GM18867 (cell line): ENCODE measurements at regions not wholly inside any gene's neighbourhood (a gene's known extent, or its start where the extent isn't known, plus 50 kb on each side); places are given as distances from the start of the nearest gene placed in this dataset.

Experiments
- ATAC-seq: cut with Tn5 transposase; IDR thresholded peaks from one replicate; pipeline ENCODE4 v1.9.1; 2021; ENCODE audit warnings: mild to moderate bottlenecking, moderate library complexity; ENCODE audit not compliant: unreplicated experiment

DNA sequence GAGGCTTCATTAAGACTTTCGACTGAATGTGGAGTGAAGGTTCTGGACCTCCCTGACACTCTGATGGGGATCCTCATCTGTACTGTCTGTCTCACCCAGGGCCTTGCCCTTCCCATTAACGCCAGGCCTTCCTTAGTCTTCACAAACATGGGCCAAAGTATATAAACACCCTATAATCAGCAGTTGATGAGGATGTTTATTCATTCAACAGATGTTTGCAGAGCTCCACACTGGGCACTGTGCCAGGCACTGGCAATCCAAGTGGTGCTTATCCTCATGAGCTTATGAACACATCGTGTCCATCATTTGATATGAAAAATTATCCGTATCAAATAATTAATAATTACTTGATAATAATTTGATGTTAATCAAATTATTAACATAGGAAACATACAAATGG is 454.4 kb downstream of the FUT8 start:
- no peak for ATAC-seq

DNA sequence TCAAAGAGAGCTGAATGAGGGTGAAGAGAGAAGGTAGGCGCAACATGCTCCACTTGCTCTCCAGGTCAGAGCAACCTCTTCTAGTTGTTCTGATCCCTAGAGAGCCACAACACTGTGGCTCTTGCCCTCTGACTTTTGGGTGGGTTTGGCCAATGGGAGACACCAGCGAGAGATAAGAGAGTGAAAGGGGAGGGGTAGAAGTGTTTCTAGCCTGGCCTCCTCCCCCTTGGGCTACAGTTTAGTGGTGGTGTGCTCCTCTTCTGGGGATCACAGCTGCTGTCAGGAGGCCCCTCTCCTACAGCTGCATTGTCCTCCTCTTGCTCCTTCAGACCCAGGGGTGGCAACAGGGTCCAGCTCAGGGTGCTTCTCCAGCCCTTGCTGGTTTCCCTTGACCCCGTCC is 454.8 kb downstream of the FUT8 start:
- no peak for ATAC-seq

DNA sequence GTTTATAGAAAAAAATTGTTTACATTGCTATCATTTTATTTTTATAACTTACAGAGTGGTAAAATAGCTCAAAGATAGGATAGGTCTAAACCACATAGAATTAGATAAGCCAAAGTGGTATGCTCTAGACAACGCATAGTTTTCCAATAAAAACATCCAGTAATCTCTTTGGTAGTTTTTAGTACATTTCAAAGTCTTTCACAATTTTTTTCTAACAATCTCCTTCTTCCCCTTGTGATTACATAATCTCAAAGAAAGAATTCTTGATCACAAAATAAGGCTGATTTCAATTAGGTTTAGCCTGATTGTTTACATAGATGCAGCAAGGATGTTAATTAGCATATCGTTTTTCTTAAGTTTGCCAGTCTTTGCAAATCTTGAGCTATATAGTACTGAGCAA is 460.0 kb downstream of the FUT8 start:
- no peak for ATAC-seq

DNA sequence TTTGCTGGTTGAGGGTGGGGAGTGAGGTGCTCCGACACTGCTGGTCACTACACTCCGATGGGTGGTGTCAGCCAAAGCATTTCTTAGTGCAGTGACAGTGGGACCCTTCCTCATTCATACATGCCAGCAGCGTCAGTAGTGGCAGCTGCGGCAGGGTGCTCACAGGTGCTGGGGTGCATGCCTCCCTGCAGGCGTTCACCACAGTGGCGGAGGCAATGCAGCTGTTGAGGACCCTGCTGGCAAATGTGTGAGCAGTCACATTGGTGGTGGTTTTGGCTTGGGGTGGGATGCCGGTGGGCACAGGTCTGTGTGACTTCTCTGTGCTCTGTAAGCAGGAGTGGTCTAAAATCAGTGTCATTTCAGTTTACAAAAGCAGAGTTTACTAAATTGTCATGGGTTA is 464.6 kb downstream of the FUT8 start:
- no peak for ATAC-seq

DNA sequence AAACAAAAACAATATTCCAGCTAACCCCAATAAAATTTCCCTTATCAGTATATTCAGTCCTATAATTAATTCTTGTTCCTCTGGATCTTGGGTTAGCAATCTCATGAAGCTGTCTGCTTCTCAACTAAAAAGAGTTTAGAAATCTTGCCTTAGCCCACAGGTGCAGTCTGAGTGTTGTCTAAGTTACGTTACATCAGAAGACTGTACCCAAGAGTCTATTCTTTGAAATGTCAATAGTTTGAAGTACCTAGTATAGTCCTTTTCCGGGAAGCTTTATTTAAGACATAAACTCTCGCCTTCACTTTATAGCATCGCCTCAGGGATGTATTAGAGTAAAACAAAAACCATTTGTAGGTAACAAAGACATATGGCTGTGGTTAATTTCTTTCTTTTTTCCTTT is 465.1 kb downstream of the FUT8 start:
- no peak for ATAC-seq

DNA sequence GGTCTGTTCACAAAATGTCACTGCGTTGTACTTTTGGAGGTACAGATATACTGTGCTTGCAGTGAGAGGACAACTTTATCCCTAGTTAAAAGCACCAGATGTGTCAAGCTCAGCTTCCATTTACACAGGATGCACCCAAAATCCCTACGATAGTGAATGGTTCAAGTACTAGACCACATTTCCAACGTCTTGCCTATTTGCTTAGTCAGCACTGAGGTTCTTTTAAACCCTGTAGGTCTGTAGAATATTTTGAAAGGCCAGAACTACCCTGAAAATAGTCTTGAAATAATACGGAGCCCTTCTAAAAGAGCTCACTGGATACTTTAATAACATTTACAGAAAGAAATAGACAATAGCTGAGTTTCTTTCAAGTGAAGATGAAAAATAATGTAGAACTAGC is 466.1 kb downstream of the FUT8 start:
- no peak for ATAC-seq

DNA sequence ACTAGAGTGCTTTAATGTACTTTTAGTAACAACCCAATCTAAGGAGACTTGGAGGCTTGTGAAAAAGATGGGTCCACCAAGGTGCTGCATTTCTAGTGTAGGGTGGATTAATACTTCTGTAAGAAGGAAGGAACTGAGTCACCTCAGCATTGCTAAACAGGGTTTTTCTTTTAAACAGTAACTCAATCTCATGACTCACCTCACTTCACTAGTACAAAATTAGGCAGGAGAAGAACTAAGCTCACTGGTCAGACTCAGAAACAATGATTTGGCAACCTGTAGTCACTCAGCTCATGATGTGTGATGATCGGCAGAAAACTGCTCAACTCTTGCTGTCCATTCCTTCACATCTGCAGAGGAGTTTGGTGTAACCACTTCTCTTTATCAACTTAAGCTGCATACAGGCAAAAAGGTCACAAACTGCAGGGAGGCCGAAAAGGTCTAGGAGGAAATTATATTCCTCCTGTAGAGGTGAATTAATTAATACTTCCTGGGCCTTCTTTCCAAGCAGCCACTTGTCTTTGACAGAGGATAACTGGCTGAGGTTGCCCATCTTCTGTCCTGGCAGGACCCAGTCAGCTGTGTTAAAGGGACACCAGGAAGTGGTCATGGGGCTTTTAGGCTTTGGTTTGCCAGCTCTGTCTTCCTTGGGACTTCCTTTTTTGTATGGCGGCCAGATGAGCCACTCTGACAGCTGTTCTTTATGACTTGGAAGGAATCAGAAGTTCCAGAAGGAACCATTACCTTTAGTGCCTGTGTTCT is 466.9 kb downstream of the FUT8 start:
- no peak for ATAC-seq

DNA sequence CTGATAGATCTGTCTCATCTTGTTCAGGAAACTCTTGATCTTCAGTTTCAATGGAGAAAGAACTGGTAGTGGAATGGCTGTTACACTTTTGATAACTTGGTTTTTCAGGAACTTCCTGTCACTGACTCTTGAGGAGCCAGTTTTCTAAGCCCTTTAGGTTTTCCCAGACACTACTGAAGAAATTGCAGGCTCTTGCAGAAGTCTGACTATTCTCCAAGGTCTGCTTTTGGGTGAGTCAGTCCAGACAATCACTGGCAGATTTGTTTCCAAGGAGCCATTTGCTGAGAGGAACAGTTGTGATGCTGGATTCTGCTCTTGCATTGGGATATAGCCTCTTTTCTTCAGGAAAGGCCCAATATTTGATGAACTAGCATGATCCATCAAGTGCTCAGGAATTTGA is 468.0 kb downstream of the FUT8 start:
- ATAC-seq: no peak

DNA sequence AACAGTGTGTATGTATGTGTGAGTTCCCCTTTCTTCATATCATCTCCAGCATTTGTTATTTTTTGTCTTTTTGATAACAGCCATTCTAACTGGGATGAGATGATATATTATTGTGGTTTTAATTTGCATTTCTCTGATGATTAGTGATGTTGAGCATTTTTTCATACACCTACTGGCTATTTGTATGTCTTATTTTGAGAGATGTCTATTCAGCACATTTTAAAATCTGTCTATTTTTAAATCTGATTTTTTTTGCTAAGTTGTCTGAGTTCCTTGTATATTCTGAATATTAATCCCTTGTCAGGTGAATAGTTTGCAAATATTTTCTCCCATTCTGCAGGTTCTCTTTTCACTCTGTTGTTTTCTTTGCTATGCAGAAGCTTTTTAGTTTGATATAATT is 469.1 kb downstream of the FUT8 start:
- ATAC-seq: no peak

DNA sequence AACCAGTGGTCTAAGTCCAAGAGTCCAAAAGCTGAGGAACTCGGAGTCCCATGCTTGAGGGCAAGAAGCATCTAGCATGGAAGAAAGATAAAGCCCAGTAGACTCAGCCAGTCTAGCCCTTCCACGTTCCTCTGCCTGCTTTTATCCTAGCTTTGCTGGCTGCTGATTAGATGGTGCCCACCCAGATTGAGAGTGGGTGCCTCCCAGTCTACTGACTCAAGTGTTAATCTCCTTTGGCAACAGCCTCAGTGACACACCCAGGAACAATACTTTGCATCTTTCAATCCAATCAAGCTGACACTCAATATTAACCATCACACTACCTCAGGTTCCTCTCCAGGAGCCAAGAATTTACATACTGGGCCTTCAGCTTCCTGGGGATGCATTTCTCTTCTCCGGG is 476.1 kb downstream of the FUT8 start:
- no peak for ATAC-seq

DNA sequence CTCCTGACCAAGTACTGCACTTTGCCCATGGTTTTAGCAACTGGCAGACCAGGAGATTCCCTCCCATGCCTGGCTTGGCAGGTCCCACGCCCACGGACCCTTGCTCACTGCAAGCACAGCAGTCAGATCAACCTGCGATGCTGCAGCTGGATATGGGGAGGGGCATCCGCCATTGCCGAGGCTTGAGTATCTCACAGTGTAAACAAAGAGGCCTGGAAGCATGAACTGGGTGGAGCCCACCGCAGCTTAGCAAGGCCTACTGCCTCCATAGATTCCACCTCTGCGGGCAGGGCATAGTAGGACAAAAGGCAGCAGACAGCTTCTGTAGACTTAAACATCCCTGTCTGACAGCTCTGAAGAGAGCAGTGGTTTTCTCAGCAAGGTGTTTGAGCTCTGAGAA is 479.8 kb downstream of the FUT8 start:
- ATAC-seq: no peak

DNA sequence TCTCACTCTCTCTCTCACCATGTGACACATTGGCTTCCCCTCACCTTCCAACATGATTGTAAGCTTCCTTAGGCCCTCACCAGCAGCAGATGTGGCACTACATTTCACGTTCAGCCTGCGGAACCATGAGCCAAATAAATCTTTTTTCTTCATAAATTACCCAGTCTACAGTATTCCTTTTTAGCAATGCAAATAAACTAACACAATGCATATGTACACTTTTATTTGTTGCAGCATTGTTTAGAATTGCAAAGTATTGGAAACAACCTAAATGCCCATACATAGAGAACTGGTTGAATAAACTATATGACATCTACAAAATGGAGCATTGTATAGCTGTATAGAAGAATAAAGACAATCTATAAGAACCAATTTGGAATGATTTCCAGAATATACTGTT is 487.6 kb downstream of the FUT8 start:
- ATAC-seq: no peak

DNA sequence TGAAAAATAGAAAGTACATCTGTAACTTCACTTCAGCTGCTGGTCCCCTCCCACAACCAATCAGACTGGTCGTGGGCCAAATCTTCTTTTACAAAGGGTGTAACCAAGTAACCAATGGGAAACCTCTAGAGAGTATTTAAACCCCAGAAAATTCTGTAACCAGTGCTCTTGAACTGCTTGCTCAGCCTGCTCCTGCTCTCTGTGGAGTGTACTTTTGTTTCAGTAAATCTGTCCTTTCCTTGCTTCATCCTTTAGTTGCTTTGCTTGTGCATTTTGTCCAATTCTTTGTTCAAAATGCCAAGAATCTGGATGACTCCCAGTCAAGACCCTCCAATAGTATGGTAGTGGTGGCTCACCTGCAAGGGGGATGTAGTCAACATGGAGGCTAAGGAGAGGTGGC is 489.1 kb downstream of the FUT8 start:
- ATAC-seq: no peak

DNA sequence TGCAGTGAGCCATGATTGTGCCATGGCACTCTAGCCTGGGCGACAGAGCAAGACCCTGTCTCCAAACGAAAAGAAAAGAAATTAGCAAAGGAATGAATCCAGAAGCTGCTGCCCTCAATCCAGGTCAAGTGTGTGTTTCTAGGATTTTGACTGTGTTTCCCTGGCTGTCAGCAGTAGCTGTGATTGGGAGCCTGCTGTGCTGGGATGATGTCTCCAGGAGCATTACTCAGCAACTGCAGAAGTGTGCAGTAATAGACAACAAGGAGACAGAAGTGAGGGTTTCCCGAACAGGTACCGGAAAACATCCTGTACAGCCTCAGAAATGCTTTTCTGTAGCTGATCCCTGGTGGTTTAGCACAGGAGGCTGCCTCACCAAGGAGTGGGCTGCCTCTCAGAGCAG is 492.5 kb downstream of the FUT8 start:
- ATAC-seq: no peak

DNA sequence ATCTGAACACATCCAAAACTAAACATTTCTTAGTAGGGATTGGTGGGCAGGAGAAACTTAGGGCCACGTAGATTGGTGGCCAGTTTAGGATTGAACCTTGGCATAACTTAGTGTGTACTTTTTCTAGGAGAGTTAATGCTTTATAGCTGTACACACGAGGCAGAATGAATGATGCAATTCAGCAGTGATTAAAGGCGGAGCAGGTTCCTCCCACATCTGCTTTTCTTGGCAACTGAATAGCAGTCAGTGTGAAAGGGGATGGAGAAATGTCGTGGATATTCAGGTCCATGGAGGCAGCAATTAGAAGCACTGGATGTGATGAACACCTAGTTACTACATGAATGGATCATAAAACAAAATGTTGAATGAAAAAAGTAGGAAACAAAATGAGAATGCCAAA is 493.8 kb downstream of the FUT8 start:
- ATAC-seq: no peak

DNA sequence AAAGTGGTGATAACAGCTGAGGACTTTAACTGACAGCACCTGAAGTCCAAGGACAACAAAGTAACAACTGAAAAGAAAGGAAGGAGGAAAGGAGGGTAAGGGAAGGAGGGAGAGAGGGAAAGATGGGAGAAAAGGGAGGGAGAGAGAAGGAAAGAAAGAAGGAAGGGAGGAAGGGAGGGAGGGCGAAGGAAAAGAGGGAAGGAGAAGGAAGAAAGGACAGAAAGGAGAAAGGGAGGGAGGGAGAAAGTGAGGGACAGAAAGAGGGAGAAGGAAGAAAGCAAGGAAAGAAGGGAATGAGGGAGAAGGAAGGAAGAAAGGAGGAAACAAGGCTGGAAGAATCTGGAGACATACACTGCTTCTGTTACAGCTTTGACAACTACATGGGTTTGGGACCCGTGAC is 494.4 kb downstream of the FUT8 start:
- no peak for ATAC-seq

DNA sequence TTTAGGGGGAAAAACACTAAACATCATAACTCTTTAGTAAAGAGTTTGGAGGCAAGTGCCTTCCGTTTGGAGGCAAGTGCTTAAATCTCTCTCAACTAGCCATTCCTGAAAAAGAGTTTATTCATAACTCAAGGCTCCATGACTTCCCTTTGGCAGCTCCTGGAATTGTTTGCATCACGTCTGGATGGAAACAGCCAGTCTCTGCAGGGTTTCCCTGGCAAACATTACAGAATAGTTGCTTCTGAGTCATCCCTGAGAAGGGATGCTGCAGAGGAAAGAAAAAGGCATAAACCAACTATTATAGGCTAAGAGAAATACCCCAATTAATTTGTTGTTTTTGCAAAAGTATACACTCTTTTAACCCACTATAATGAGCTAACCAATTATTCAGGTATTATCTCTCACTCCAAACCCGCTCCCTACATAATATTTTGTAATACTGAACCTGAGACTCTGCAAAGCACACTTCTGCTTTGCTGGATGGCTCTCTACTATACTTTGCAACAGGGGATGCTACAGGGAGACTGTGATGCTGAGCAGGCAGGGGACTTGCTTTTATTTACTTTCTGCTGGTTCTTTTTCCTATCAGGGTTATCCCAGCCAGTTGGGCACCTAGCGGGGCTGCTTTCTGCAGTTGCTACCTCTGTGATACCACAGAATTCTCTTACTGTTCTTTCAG is 497.7 kb downstream of the FUT8 start:
- ATAC-seq: no peak

DNA sequence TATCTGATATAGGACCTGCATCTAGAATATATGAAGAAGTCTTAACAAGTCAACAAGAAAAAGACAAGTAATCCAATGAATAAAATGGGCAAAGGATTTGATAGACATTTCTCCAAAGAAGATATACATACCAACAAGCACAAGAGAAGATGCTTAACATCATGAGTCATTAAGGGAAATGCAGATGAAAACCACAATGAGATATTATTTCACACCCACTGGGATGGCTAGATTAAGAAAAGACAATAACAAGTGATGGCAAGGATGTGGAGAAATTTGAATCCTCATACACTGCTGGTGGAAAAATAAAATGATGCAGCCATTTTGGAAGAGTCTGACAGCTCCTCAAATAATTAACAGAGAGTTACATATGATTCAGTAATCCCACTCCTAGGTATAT is 502.6 kb downstream of the FUT8 start:
- no peak for ATAC-seq

DNA sequence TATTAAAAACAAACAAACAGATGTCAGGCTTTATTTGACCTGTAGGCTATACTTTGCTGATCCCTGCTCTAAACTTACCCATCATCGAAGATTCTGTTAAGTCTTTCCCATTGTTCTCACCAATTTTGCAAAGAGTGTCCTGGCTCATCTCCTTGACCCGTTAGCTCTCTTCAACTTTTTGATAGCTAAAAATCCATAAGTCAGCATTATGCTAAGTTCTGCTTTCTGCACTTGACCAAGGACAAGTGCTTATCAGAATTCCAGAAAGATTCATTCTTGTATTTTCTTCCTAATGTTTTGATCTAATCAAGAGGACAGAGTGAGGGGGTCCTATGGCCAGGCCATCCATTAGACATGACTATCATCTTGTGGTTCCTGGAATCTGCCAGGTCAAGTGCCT is 503.5 kb downstream of the FUT8 start:
- ATAC-seq: no peak

DNA sequence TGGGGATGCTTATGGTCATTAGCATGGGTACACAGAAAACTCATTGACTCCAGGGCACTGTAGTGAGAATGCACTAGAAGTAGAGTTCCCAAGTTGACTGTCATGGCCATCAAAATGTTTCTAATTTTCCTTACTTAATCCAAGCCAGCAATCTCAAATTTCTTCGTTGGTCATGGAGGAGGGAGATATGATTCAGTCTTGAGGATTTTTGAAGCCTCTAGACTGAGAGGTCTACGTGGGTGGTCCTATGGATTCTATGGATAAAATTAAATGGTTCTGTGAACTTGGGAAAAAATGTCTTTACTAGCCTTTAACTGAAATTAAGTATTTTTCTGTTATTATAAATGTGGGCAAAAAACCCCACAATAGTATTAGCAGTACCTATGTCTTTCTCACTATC is 508.5 kb downstream of the FUT8 start:
- no peak for ATAC-seq

DNA sequence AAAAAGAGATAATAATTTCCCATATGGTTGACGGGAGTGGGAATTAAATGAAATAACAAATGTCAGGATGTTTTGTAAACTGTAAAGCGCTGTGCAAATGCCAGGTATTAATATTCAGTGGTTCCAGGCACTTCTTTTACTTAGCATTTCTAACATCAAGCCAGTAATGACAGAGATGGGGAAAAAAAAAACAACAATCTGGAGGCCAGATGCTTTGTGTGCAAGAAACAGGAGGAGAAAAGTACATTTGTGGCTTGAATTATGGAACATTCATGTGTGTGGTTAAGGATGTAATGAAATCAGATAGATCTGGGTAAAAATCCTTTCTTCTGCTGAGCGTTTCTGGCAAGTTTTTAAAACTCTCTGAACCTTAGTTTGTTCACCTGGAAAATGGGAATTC is 509.6 kb downstream of the FUT8 start:
- ATAC-seq: no peak

DNA sequence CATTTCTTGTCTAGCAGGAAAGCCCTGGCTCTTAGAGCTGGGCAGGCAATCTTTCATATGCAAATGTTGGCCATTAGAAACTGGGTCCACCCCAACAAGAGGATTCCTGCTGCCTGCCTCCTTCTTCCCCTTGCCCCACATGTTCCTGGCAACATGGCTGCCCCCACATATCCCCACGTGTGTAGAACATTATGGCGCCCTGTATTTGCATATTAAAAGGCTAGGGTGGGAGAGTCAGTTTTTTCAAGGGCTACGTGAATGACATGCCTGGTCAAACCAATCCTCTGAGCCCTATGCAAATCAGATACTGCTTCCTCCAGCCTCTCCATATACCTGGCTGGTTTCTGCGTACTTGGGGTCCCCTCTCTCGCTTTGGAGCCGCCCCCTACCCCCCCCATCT is 514.0 kb downstream of the FUT8 start:
- no peak for ATAC-seq
